ENCODE measurements at regions not wholly inside any gene's neighbourhood (a gene's known extent, or its start where the extent isn't known, plus 50 kb on each side); places are given as distances from the start of the nearest gene placed in this dataset.

DNA sequence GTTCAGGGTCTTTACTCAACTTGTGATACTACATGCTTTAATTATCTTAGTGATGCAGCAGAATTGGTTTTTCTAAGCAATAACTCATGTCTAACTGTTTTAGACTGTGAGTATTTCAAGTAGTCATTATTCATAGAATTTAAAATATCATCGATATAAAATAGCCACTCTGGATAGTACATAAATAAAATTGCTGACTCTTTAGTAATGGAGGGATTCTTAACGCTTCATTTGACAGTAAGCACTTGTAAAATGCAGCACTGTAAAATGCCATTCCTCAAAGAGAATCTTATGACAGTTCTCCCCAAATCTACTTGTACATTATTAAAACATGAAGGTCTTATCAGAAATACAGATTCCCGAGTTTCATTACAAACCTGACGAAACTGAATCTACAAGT, 262.8 kb upstream of the LRFN5 start:
- no peak for DNase-seq
- intact Hi-C loops (cut with DNase I; ENCODE audit: low total_unique reads), result no loop called here
- no peaks in the 10 kb centered on the region for H3K27me3 ChIP-seq (replicated peaks in 1 of 7)
- H3K36me3 ChIP-seq, result no peaks in the 10 kb centered on the region
- H3K4me3 ChIP-seq, result no peak overlapping the region
- 75 to 86% (median 82%) methylated on average over 4 of the region's 4 CpGs for WGBS, 5 donors
- no peaks in the 10 kb centered on the region for H3K4me1 ChIP-seq
- H3K27ac ChIP-seq, result no peak overlapping the region
- H3K9me3 ChIP-seq, result peaks cover 0 to 11% (median 0%) of the 10 kb centered on the region in 8 donors
- TF ChIP-seq POLR2AphosphoS5 (IDR thresholded peaks at IDR 0.05) (no peak), POLR2A (IDR thresholded peaks at IDR 0.05) (no peak)
- TF ChIP-seq, protein P1, sequence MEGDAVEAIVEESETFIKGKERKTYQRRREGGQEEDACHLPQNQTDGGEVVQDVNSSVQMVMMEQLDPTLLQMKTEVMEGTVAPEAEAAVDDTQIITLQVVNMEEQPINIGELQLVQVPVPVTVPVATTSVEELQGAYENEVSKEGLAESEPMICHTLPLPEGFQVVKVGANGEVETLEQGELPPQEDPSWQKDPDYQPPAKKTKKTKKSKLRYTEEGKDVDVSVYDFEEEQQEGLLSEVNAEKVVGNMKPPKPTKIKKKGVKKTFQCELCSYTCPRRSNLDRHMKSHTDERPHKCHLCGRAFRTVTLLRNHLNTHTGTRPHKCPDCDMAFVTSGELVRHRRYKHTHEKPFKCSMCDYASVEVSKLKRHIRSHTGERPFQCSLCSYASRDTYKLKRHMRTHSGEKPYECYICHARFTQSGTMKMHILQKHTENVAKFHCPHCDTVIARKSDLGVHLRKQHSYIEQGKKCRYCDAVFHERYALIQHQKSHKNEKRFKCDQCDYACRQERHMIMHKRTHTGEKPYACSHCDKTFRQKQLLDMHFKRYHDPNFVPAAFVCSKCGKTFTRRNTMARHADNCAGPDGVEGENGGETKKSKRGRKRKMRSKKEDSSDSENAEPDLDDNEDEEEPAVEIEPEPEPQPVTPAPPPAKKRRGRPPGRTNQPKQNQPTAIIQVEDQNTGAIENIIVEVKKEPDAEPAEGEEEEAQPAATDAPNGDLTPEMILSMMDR (IDR thresholded peaks at IDR 0.05 in 8 of 11, conservative IDR thresholded peaks at IDR 0.05 in 3 of 11), result no peak

DNA sequence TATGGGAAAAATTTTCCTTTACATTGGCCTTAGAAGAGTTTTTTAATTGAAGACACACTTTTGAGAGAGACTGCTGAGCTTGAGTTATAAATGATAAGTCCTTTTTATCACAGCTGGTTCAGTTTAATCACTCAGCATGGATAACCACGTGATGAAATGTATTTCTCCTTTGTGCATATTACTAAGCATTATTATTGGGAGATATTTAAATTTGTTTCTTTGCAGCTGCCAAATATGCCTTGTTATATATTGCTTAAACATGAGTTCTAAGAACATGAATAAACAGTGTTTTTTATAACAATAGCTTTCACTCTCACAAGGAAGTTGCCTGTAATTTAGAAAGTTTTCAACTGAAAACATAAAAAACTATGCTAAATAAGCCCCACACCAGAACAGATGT, 293.5 kb upstream of the LRFN5 start:
- 28 to 54% (median 44%) methylated on average over 1 of the region's 1 CpG for whole genome bisulfite sequencing, 5 donors
- intact Hi-C loops (cut with DNase I; ENCODE audit: low total_unique reads), result no loop called here

DNA sequence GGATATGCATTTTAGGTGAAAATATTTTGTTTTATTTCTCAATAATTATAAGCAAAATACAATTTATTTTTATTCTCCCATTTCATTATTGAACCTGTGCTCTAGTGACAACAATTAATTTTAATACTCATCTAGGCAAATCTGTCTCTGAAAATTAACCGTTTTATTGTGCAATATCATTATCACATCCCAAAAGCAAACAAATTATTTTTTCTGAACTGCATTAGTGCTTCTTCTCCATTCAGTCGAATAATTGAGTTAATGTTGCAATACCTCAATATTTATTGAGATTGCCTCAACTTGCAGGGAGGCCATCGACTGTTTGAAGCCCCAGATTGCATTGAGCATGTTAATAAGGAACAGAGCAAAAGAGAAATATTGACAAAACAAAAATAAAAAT, 303.2 kb upstream of the LRFN5 start:
- TF ChIP-seq POLR2A (IDR thresholded peaks at IDR 0.05), result no peak
- TF ChIP-seq, protein P1 (IDR thresholded peaks at IDR 0.05 in 8 of 11, conservative IDR thresholded peaks at IDR 0.05 in 3 of 11), result no peak
- no peak for TF ChIP-seq POLR2AphosphoS5 (IDR thresholded peaks at IDR 0.05)
- Histone ChIP-seq H3K27me3 (replicated peaks in 1 of 7) (no peaks in the 10 kb centered on the region), H3K4me1 (no peaks in the 10 kb centered on the region), H3K36me3 (no peaks in the 10 kb centered on the region), H3K4me3 (no peak overlapping the region), H3K27ac (no peak overlapping the region), H3K9me3 (no peaks in the 10 kb centered on the region)
- WGBS, 5 donors, result 63 to 86% (median 74%) methylated on average over 3 of the region's 3 CpGs
- intact Hi-C loops (cut with DNase I; ENCODE audit: low total_unique reads), result no loop called here
- no peak for DNase-seq

More for the DNA sequence above, 293.5 kb upstream of the LRFN5 start:
- TF ChIP-seq POLR2AphosphoS5 (IDR thresholded peaks at IDR 0.05) (no peak), POLR2A (IDR thresholded peaks at IDR 0.05) (no peak)
- TF ChIP-seq, protein P1 (IDR thresholded peaks at IDR 0.05 in 8 of 11, conservative IDR thresholded peaks at IDR 0.05 in 3 of 11), result no peak
- Histone ChIP-seq H3K4me3 (no peak overlapping the region), H3K27ac (no peak overlapping the region), H3K36me3 (no peaks in the 10 kb centered on the region), H3K4me1 (no peaks in the 10 kb centered on the region), H3K27me3 (replicated peaks in 1 of 7) (no peaks in the 10 kb centered on the region), H3K9me3 (peaks cover 0 to 9% (median 0%) of the 10 kb centered on the region in 8 donors)
- DNase-seq, result no peak

DNA sequence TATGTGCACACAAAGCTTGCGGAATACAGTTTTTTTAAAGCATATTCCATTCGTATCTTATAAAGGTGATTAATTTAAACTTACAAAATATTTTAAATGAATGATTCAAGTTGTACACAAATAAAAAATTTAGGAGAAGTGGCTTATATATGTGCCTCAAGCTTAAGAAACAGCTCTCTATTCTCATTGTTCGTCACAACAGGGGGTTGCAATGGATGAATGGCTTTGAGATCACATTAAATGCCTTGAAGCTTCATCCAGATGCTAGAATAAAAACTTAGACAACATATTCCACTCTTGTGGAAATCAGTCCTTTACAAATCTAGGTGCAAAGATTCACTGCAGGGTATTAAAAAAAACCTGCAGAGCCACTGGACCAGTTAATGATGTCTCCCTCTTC, 303.9 kb upstream of the LRFN5 start:
- Histone ChIP-seq H3K4me3 (no peak overlapping the region), H3K4me1 (no peaks in the 10 kb centered on the region), H3K27me3 (replicated peaks in 1 of 7) (no peaks in the 10 kb centered on the region), H3K36me3 (no peaks in the 10 kb centered on the region), H3K9me3 (no peaks in the 10 kb centered on the region), H3K27ac (no peak overlapping the region)
- intact Hi-C loops (cut with DNase I; ENCODE audit: low total_unique reads), result no loop called here
- no peak for DNase-seq
- TF ChIP-seq POLR2AphosphoS5 (IDR thresholded peaks at IDR 0.05) (no peak), POLR2A (IDR thresholded peaks at IDR 0.05) (no peak)
- TF ChIP-seq, protein P1 (IDR thresholded peaks at IDR 0.05 in 8 of 11, conservative IDR thresholded peaks at IDR 0.05 in 3 of 11), result no peak
- WGBS, 5 donors, result 85 to 92% (median 87%) methylated on average over 3 of the region's 3 CpGs
